A549 (cell line): ENCODE measurements at regions not wholly inside any gene's neighbourhood (a gene's known extent, or its start where the extent isn't known, plus 50 kb on each side); places are given as distances from the start of the nearest gene placed in this dataset.

Source experiments
- POLR2A ChIP-seq: IDR thresholded peaks from 2 replicates; pipeline ENCODE4 v1.6.1; 2012; ENCODE audit warnings: mild to moderate bottlenecking, low read length
- USF2 ChIP-seq: fragments of 450-650 bp; IDR thresholded peaks from 2 replicates; pipeline ENCODE4 v1.6.1; 2014; ENCODE audit warnings: antibody characterized with exemption
- TF ChIP-seq, protein P1 (sequence below): fragments of >200 bp; sonication (Bioruptor Twin); formaldehyde crosslinking; IDR thresholded peaks from 3 replicates; pipeline ENCODE4 v1.5.1; 2016

GRCh38 chr5:179438011-179438441 is 92.8 kb upstream of the ADAMTS2 start:
- no peak for TF ChIP-seq POLR2A
- TF ChIP-seq USF2, result no peak
- TF ChIP-seq, protein P1, sequence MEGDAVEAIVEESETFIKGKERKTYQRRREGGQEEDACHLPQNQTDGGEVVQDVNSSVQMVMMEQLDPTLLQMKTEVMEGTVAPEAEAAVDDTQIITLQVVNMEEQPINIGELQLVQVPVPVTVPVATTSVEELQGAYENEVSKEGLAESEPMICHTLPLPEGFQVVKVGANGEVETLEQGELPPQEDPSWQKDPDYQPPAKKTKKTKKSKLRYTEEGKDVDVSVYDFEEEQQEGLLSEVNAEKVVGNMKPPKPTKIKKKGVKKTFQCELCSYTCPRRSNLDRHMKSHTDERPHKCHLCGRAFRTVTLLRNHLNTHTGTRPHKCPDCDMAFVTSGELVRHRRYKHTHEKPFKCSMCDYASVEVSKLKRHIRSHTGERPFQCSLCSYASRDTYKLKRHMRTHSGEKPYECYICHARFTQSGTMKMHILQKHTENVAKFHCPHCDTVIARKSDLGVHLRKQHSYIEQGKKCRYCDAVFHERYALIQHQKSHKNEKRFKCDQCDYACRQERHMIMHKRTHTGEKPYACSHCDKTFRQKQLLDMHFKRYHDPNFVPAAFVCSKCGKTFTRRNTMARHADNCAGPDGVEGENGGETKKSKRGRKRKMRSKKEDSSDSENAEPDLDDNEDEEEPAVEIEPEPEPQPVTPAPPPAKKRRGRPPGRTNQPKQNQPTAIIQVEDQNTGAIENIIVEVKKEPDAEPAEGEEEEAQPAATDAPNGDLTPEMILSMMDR, result no peak
